ENCODE measurements at regions not wholly inside any gene's neighbourhood (a gene's known extent, or its start where the extent isn't known, plus 50 kb on each side); places are given as distances from the start of the nearest gene placed in this dataset.

GRCh38 chr13:20349564-20350381 lies 117.7 kb upstream of the GJB6 start:
- no peaks in the 10 kb centered on the region for H3K4me1 ChIP-seq (ENCODE audit: control insufficient read depth, extremely low read depth, insufficient read depth, low read length)
- no peaks in the 10 kb centered on the region for H3K36me3 ChIP-seq (ENCODE audit: control insufficient read depth, insufficient read depth, low read length)
- H2AFZ ChIP-seq (ENCODE audit: low read length) = no peak overlapping the region
- no peaks in the 10 kb centered on the region for H3K9me3 ChIP-seq (ENCODE audit: control insufficient read depth, insufficient read depth, low read depth, low read length)
- no peaks in the 10 kb centered on the region for H4K20me1 ChIP-seq (ENCODE audit: control insufficient read depth, extremely low read depth, insufficient read depth, low read length)
- H3K27ac ChIP-seq (ENCODE audit: insufficient read depth, low read length) = no peak overlapping the region
- no peaks in the 10 kb centered on the region for H3K27me3 ChIP-seq (ENCODE audit: control insufficient read depth, insufficient read depth, low read length)
- no peak overlapping the region for H3K9ac ChIP-seq (ENCODE audit: insufficient read depth, low read length)
- no peak for DNase-seq (ENCODE audit: low read depth in 2 of 2)
- H3K4me3 ChIP-seq (replicated peaks in 1 of 4; ENCODE audit: control extremely low read depth in 1 of 4, insufficient read depth in 1 of 4, low read depth in 3 of 4, low read length in 4 of 4) = no peak overlapping the region
- no peaks in the 10 kb centered on the region for H3K79me2 ChIP-seq (ENCODE audit: control insufficient read depth, insufficient read depth, low read length)
- TF ChIP-seq CTCF (conservative IDR thresholded peaks at IDR 0.05 in 1 of 2, IDR thresholded peaks at IDR 0.05 in 1 of 2; ENCODE audit: low read depth in 1 of 2, low read length in 2 of 2) (no peak), EZH2 (IDR thresholded peaks at IDR 0.05; ENCODE audit: low read length, missing control alignments) (no peak)
- H3K4me2 ChIP-seq (ENCODE audit: extremely low read depth, insufficient read depth, low read length) = no peak overlapping the region

GRCh38 chr13:20348645-20349408 lies 116.7 kb upstream of the GJB6 start:
- Histone ChIP-seq H4K20me1 (ENCODE audit: control insufficient read depth, extremely low read depth, insufficient read depth, low read length) (no peaks in the 10 kb centered on the region), H3K9me3 (ENCODE audit: control insufficient read depth, insufficient read depth, low read depth, low read length) (no peaks in the 10 kb centered on the region), H2AFZ (ENCODE audit: low read length) (no peak overlapping the region), H3K79me2 (ENCODE audit: control insufficient read depth, insufficient read depth, low read length) (no peaks in the 10 kb centered on the region), H3K4me3 (replicated peaks in 1 of 4; ENCODE audit: control extremely low read depth in 1 of 4, insufficient read depth in 1 of 4, low read depth in 3 of 4, low read length in 4 of 4) (no peak overlapping the region), H3K27ac (ENCODE audit: insufficient read depth, low read length) (no peak overlapping the region), H3K4me2 (ENCODE audit: extremely low read depth, insufficient read depth, low read length) (no peak overlapping the region), H3K9ac (ENCODE audit: insufficient read depth, low read length) (no peak overlapping the region), H3K4me1 (ENCODE audit: control insufficient read depth, extremely low read depth, insufficient read depth, low read length) (no peaks in the 10 kb centered on the region), H3K27me3 (ENCODE audit: control insufficient read depth, insufficient read depth, low read length) (no peaks in the 10 kb centered on the region), H3K36me3 (ENCODE audit: control insufficient read depth, insufficient read depth, low read length) (no peaks in the 10 kb centered on the region)
- DNase-seq (ENCODE audit: low read depth in 2 of 2) = no peak
- TF ChIP-seq CTCF (conservative IDR thresholded peaks at IDR 0.05 in 1 of 2, IDR thresholded peaks at IDR 0.05 in 1 of 2; ENCODE audit: low read depth in 1 of 2, low read length in 2 of 2) (no peak), EZH2 (IDR thresholded peaks at IDR 0.05; ENCODE audit: low read length, missing control alignments) (no peak)

GRCh38 chr13:20348018-20348417 lies 115.9 kb upstream of the GJB6 start:
- TF ChIP-seq EZH2 (IDR thresholded peaks at IDR 0.05; ENCODE audit: low read length, missing control alignments) = no peak
- no peak for TF ChIP-seq CTCF (conservative IDR thresholded peaks at IDR 0.05 in 1 of 2, IDR thresholded peaks at IDR 0.05 in 1 of 2; ENCODE audit: low read depth in 1 of 2, low read length in 2 of 2)
- no peaks in the 10 kb centered on the region for H3K36me3 ChIP-seq (ENCODE audit: control insufficient read depth, insufficient read depth, low read length)
- H2AFZ ChIP-seq (ENCODE audit: low read length) = no peak overlapping the region
- no peak overlapping the region for H3K4me3 ChIP-seq (replicated peaks in 1 of 4; ENCODE audit: control extremely low read depth in 1 of 4, insufficient read depth in 1 of 4, low read depth in 3 of 4, low read length in 4 of 4)
- no peak overlapping the region for H3K9ac ChIP-seq (ENCODE audit: insufficient read depth, low read length)
- H4K20me1 ChIP-seq (ENCODE audit: control insufficient read depth, extremely low read depth, insufficient read depth, low read length) = no peaks in the 10 kb centered on the region
- H3K9me3 ChIP-seq (ENCODE audit: control insufficient read depth, insufficient read depth, low read depth, low read length) = no peaks in the 10 kb centered on the region
- no peaks in the 10 kb centered on the region for H3K4me1 ChIP-seq (ENCODE audit: control insufficient read depth, extremely low read depth, insufficient read depth, low read length)
- H3K27ac ChIP-seq (ENCODE audit: insufficient read depth, low read length) = no peak overlapping the region
- no peaks in the 10 kb centered on the region for H3K27me3 ChIP-seq (ENCODE audit: control insufficient read depth, insufficient read depth, low read length)
- H3K79me2 ChIP-seq (ENCODE audit: control insufficient read depth, insufficient read depth, low read length) = no peaks in the 10 kb centered on the region
- no peak overlapping the region for H3K4me2 ChIP-seq (ENCODE audit: extremely low read depth, insufficient read depth, low read length)
- no peak for DNase-seq (ENCODE audit: low read depth in 2 of 2)
